ENCODE measurements at regions not wholly inside any gene's neighbourhood (a gene's known extent, or its start where the extent isn't known, plus 50 kb on each side); places are given as distances from the start of the nearest gene placed in this dataset.

DNA sequence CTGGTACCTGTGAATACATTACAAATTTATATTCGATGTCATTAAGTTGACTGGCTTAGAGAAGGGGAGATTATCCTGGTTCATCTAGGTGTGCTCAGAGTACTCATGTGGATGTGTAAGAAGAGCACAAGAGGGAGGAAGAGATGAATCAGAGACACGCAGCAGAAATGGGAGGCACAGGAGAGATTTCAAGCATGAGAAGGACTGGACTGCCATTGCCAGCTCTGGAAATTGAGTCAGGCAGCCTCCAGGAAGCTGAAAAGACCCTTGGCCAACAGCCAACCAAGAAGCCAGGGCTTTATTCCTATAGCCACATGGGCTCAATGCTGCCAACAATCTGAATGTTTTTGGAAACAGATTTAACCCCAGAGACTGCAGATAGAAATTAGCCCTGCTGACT is 1390.0 kb downstream of the STIM2 start:
- Histone ChIP-seq H3K9me3 (no peaks in the 10 kb centered on the region), H3K4me1 (0 out of 3 replicates have a peak, but pooled peaks cover 5% of the 10 kb centered on the region), H3K27ac (no peak overlapping the region), H3K4me2 (no peak overlapping the region), H3K4me3 (no peak overlapping the region)
- no peak for FAIRE-seq
- 68% methylated on average over 2 of the region's 2 CpGs for WGBS (ENCODE audit: missing lambda C conversion rate)
- no peak for DNase-seq (ENCODE audit: low read depth in 1 of 2, low spot score in 1 of 2)
- ATAC-seq = no peak
- ChIA-PET POLR2A (no interaction called here), CTCF (no interaction called here)
- TF ChIP-seq, protein P1, sequence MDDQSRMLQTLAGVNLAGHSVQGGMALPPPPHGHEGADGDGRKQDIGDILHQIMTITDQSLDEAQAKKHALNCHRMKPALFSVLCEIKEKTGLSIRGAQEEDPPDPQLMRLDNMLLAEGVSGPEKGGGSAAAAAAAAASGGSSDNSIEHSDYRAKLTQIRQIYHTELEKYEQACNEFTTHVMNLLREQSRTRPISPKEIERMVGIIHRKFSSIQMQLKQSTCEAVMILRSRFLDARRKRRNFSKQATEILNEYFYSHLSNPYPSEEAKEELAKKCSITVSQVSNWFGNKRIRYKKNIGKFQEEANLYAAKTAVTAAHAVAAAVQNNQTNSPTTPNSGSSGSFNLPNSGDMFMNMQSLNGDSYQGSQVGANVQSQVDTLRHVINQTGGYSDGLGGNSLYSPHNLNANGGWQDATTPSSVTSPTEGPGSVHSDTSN (IDR thresholded peaks at IDR 0.05) = no peak
- TF ChIP-seq RCOR1 (IDR thresholded peaks at IDR 0.05; ENCODE audit: low read depth, low read length) (no peak), MYC (IDR thresholded peaks at IDR 0.05; ENCODE audit: borderline replicate concordance, low read length) (no peak)
- TF ChIP-seq, protein P2, sequence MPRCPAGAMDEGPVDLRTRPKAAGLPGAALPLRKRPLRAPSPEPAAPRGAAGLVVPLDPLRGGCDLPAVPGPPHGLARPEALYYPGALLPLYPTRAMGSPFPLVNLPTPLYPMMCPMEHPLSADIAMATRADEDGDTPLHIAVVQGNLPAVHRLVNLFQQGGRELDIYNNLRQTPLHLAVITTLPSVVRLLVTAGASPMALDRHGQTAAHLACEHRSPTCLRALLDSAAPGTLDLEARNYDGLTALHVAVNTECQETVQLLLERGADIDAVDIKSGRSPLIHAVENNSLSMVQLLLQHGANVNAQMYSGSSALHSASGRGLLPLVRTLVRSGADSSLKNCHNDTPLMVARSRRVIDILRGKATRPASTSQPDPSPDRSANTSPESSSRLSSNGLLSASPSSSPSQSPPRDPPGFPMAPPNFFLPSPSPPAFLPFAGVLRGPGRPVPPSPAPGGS (IDR thresholded peaks at IDR 0.05) = no peak

- ChIA-PET POLR2A (no interaction called here), CTCF (no interaction called here)
- Histone ChIP-seq H3K4me3 (no peak overlapping the region), H3K9me3 (no peaks in the 10 kb centered on the region), H3K4me2 (no peak overlapping the region), H3K27ac (no peak overlapping the region), H3K4me1 (0 out of 3 replicates have a peak, but pooled peaks cover 5% of the 10 kb centered on the region)
- no peak for DNase-seq (ENCODE audit: low read depth in 1 of 2, low spot score in 1 of 2)
- FAIRE-seq = no peak
- TF ChIP-seq, protein P2 (IDR thresholded peaks at IDR 0.05) = no peak
- TF ChIP-seq CBX2 (IDR thresholded peaks at IDR 0.05; ENCODE audit: borderline replicate concordance, low read depth) (no peak), RCOR1 (IDR thresholded peaks at IDR 0.05; ENCODE audit: low read depth, low read length) (no peak), EP300 (IDR thresholded peaks at IDR 0.05) (no peak), MAZ (IDR thresholded peaks at IDR 0.05; ENCODE audit: borderline replicate concordance, low read depth, low read length) (no peak), CBX8 (IDR thresholded peaks at IDR 0.05) (no peak), NFE2L2 (conservative IDR thresholded peaks at IDR 0.05; ENCODE audit: low read length) (no peak), RAD21 (conservative IDR thresholded peaks at IDR 0.05 in 1 of 2, IDR thresholded peaks at IDR 0.05 in 1 of 2) (no peak), KDM1A (IDR thresholded peaks at IDR 0.05; ENCODE audit: low read depth) (no peak), FOSB (CRISPR knock-in tag; IDR thresholded peaks at IDR 0.05) (no peak), NR3C1 (IDR thresholded peaks at IDR 0.05) (no peak), ZSCAN20 (CRISPR knock-in tag; IDR thresholded peaks at IDR 0.05) (no peak), FOSL2 (IDR thresholded peaks at IDR 0.05) (no peak), FOSL2 (CRISPR knock-in tag; IDR thresholded peaks at IDR 0.05) (no peak), CHD4 (IDR thresholded peaks at IDR 0.05; ENCODE audit: borderline replicate concordance) (no peak)
- TF ChIP-seq, protein P3, sequence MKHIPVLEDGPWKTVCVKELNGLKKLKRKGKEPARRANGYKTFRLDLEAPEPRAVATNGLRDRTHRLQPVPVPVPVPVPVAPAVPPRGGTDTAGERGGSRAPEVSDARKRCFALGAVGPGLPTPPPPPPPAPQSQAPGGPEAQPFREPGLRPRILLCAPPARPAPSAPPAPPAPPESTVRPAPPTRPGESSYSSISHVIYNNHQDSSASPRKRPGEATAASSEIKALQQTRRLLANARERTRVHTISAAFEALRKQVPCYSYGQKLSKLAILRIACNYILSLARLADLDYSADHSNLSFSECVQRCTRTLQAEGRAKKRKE (CRISPR knock-in tag; IDR thresholded peaks at IDR 0.05; ENCODE audit: low read depth) = no peak
- no peak for ATAC-seq
- WGBS (ENCODE audit: missing lambda C conversion rate) = 78% methylated on average over 2 of the region's 2 CpGs
Measured at GRCh38 chr4:28251831-28252230, 1391.2 kb downstream of the STIM2 start.

- ATAC-seq = no peak
- ChIA-PET POLR2A (no interaction called here), CTCF (no interaction called here)
- no peak overlapping the region for H3K27ac ChIP-seq
- no peaks in the 10 kb centered on the region for H3K9me3 ChIP-seq
- H3K4me1 ChIP-seq = no peaks in the 10 kb centered on the region
- WGBS (ENCODE audit: missing lambda C conversion rate) = 70% methylated on average over 2 of the region's 3 CpGs
- H3K4me3 ChIP-seq = no peak overlapping the region
- no peak for DNase-seq (ENCODE audit: low read depth in 1 of 2, low spot score in 1 of 2)
- no peak for FAIRE-seq
- TF ChIP-seq EHMT2 (IDR thresholded peaks at IDR 0.05; ENCODE audit: low read depth) (no peak), HEYL (CRISPR knock-in tag; IDR thresholded peaks at IDR 0.05) (no peak), CHD4 (IDR thresholded peaks at IDR 0.05; ENCODE audit: borderline replicate concordance) (no peak), POLR2AphosphoS2 (conservative IDR thresholded peaks at IDR 0.05; ENCODE audit: low read length) (no peak), CBX8 (IDR thresholded peaks at IDR 0.05) (no peak), FOXS1 (CRISPR knock-in tag; IDR thresholded peaks at IDR 0.05) (no peak), KDM1A (IDR thresholded peaks at IDR 0.05; ENCODE audit: low read depth) (no peak), SMC3 (IDR thresholded peaks at IDR 0.05) (no peak), NR3C1 (IDR thresholded peaks at IDR 0.05) (no peak), JUNB (IDR thresholded peaks at IDR 0.05) (no peak), HMGXB4 (CRISPR knock-in tag; IDR thresholded peaks at IDR 0.05; ENCODE audit: borderline replicate concordance) (no peak), MYC (IDR thresholded peaks at IDR 0.05; ENCODE audit: borderline replicate concordance, low read length) (no peak), HOXB13 (CRISPR knock-in tag; IDR thresholded peaks at IDR 0.05; ENCODE audit: low read depth) (no peak), EHF (CRISPR knock-in tag; IDR thresholded peaks at IDR 0.05) (no peak), SREBF2 (IDR thresholded peaks at IDR 0.05) (no peak)
- TF ChIP-seq, protein P3 (CRISPR knock-in tag; IDR thresholded peaks at IDR 0.05; ENCODE audit: low read depth) = no peak
- no peak overlapping the region for H3K4me2 ChIP-seq
Measured at GRCh38 chr4:28254003-28254402, 1393.4 kb downstream of the STIM2 start.
